HepG2 (cell line): ENCODE measurements at regions not wholly inside any gene's neighbourhood (a gene's known extent, or its start where the extent isn't known, plus 50 kb on each side); places are given as distances from the start of the nearest gene placed in this dataset.
A peak's percentile ranks its signal among the peaks of the same experiment; 100 is the strongest.

Experiments
- BRD4 ChIP-seq: sonication (generic); formaldehyde crosslinking; IDR thresholded peaks from 2 replicates; pipeline ENCODE4 v1.4.0; 2020; ENCODE audit warnings: missing genetic modification reagents
- ELF3 ChIP-seq: IDR thresholded peaks from 2 replicates; pipeline ENCODE4 v1.6.1; 2016; ENCODE audit warnings: missing genetic modification reagents, missing compliant biosample characterization
- MZF1 ChIP-seq: sonication (generic); formaldehyde crosslinking; IDR thresholded peaks from 2 replicates; pipeline ENCODE4 v1.8.1; 2023; ENCODE audit warnings: mild to moderate bottlenecking, missing genetic modification reagents, borderline replicate concordance
- PPARG ChIP-seq: conservative IDR thresholded peaks from 2 replicates; pipeline ENCODE4 v1.6.1; 2016; ENCODE audit warnings: missing biosample characterization, missing genetic modification reagents
- SAP130 ChIP-seq: IDR thresholded peaks from 2 replicates; pipeline ENCODE4 v1.6.1; 2016; ENCODE audit warnings: low read depth
- SIX4 ChIP-seq: sonication (generic); formaldehyde crosslinking; IDR thresholded peaks from 2 replicates; pipeline ENCODE4 v1.4.0; 2020; ENCODE audit warnings: missing genetic modification reagents
- SRSF4 ChIP-seq: fragments of 200-400 bp; formaldehyde crosslinking; IDR thresholded peaks from one replicate; pipeline ENCODE4 v1.6.1; 2018; ENCODE audit warnings: mild to moderate bottlenecking, low read depth, low read length, moderate library complexity; ENCODE audit not compliant: poor library complexity, severe bottlenecking
- TBL1XR1 ChIP-seq: fragments of 150-350 bp; IDR thresholded peaks from 2 replicates; pipeline ENCODE4 v1.6.1; 2014; ENCODE audit warnings: borderline replicate concordance, low read length; ENCODE audit not compliant: partially characterized antibody
- ZC3H4 ChIP-seq: sonication (generic); formaldehyde crosslinking; IDR thresholded peaks from 2 replicates; pipeline ENCODE4 v1.4.0; 2020; ENCODE audit warnings: missing genetic modification reagents, borderline replicate concordance
- ZFAT ChIP-seq: sonication (generic); formaldehyde crosslinking; conservative IDR thresholded peaks from 2 replicates; pipeline ENCODE4 v1.8.1; 2023; ENCODE audit warnings: missing genetic modification reagents, inconsistent platforms
- ZKSCAN8 ChIP-seq: IDR thresholded peaks from 2 replicates; pipeline ENCODE4 v1.6.1; 2016; ENCODE audit warnings: borderline replicate concordance, missing genetic modification reagents, missing compliant biosample characterization
- ZNF101 ChIP-seq: sonication (generic); formaldehyde crosslinking; IDR thresholded peaks from 2 replicates; pipeline ENCODE4 v1.4.0; 2020; ENCODE audit warnings: mild to moderate bottlenecking, low read depth, missing genetic modification reagents, borderline replicate concordance
- ZNF225 ChIP-seq: sonication (generic); formaldehyde crosslinking; IDR thresholded peaks from 2 replicates; pipeline ENCODE4 v1.4.0; 2020; ENCODE audit warnings: mild to moderate bottlenecking, missing genetic modification reagents
- ZNF383 ChIP-seq: sonication (generic); formaldehyde crosslinking; IDR thresholded peaks from 2 replicates; pipeline ENCODE4 v1.4.0; 2020; ENCODE audit warnings: missing genetic modification reagents, mild to moderate bottlenecking, borderline replicate concordance
- ZNF75D ChIP-seq: sonication (generic); formaldehyde crosslinking; IDR thresholded peaks from 2 replicates; pipeline ENCODE4 v1.8.1; 2023; ENCODE audit warnings: missing genetic modification reagents, mild to moderate bottlenecking, borderline replicate concordance
- ZNF878 ChIP-seq: sonication (generic); formaldehyde crosslinking; IDR thresholded peaks from 2 replicates; pipeline ENCODE4 v1.8.1; 2023; ENCODE audit warnings: mild to moderate bottlenecking, missing genetic modification reagents, moderate library complexity
- TF ChIP-seq, protein P1 (sequence below): sonication (generic); formaldehyde crosslinking; IDR thresholded peaks from 2 replicates; pipeline ENCODE4 v1.5.1; 2020; ENCODE audit warnings: mild to moderate bottlenecking, missing genetic modification reagents, borderline replicate concordance
- TF ChIP-seq, protein P2 (sequence below): sonication (generic); formaldehyde crosslinking; IDR thresholded peaks from 2 replicates; pipeline ENCODE4 v1.5.0; 2020; ENCODE audit warnings: mild to moderate bottlenecking, missing genetic modification reagents
- TF ChIP-seq, protein P3 (sequence below): sonication (generic); formaldehyde crosslinking; conservative IDR thresholded peaks from 2 replicates; pipeline ENCODE4 v1.8.1; 2023; ENCODE audit warnings: missing genetic modification reagents
- TF ChIP-seq, protein P4 (sequence below): sonication (generic); formaldehyde crosslinking; IDR thresholded peaks from 2 replicates; pipeline ENCODE4 v1.5.0; 2020; ENCODE audit warnings: mild to moderate bottlenecking, missing genetic modification reagents

DNA sequence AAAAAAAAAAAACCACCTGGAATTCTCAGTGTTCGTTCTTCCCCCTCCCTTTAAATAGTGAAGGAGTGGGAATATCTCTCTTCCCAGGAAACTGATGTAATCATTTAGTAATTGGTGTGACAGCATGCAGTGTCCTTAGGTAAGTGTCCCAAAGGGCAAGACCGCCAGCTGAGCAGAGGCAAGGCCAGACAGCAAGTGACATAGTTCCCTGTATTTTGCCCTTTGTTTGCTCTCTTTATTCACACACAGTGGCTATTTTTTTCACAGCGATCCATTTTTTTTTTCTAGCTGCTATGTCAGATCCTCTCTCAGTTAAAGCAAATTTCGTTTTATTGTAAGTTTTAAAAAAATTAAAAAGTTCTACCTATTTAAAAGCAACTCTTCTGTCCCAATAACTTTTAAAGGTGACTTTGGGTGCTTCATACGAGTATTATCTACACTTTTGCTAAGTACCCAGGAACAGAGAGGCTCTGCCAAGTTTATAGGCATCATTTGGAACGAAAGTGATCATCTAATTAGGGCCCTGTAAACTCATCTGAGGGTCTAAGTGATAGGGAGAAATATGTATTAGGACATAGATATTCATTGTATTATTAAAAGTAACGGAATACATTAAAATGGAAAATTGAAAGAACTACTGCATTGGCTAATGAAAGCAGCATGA lies 98.2 kb upstream of the ALDH1A1 start (continued):
- TF ChIP-seq ZFAT (no peak), ZNF101 (CRISPR knock-in tag) (no peak), SIX4 (no peak), TBL1XR1 (peak; percentile 60), SAP130 (CRISPR knock-in tag) (peak; percentile 67), SRSF4 (no peak), ZNF225 (no peak), PPARG (CRISPR knock-in tag) (peak; percentile 73), ZNF75D (no peak), ZNF878 (CRISPR knock-in tag) (0 out of 2 replicates have a peak, but pooled peaks have one; percentile 36), ZC3H4 (no peak), ELF3 (CRISPR knock-in tag) (peak; percentile 34; the same call in 1 of the 2 replicates), MZF1 (CRISPR knock-in tag) (no peak), ZKSCAN8 (CRISPR knock-in tag) (no peak; the same call in 1 of the 2 replicates), BRD4 (CRISPR knock-in tag) (no peak), ZNF383 (CRISPR knock-in tag) (no peak)
- TF ChIP-seq, protein P1, sequence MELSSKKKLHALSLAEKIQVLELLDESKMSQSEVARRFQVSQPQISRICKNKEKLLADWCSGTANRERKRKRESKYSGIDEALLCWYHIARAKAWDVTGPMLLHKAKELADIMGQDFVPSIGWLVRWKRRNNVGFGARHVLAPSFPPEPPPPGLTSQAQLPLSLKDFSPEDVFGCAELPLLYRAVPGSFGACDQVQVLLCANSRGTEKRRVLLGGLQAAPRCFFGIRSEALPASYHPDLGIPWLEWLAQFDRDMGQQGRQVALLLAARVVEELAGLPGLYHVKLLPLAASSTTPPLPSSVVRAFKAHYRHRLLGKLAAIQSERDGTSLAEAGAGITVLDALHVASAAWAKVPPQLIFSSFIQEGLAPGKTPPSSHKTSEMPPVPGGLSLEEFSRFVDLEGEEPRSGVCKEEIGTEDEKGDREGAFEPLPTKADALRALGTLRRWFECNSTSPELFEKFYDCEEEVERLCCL (CRISPR knock-in tag) = no peak
- TF ChIP-seq, protein P2, sequence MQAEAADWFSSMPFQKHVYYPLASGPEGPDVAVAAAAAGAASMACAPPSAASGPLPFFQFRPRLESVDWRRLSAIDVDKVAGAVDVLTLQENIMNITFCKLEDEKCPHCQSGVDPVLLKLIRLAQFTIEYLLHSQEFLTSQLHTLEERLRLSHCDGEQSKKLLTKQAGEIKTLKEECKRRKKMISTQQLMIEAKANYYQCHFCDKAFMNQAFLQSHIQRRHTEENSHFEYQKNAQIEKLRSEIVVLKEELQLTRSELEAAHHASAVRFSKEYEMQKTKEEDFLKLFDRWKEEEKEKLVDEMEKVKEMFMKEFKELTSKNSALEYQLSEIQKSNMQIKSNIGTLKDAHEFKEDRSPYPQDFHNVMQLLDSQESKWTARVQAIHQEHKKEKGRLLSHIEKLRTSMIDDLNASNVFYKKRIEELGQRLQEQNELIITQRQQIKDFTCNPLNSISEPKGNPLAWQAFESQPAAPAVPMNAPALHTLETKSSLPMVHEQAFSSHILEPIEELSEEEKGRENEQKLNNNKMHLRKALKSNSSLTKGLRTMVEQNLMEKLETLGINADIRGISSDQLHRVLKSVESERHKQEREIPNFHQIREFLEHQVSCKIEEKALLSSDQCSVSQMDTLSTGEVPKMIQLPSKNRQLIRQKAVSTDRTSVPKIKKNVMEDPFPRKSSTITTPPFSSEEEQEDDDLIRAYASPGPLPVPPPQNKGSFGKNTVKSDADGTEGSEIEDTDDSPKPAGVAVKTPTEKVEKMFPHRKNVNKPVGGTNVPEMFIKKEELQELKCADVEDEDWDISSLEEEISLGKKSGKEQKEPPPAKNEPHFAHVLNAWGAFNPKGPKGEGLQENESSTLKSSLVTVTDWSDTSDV (CRISPR knock-in tag) = no peak
- TF ChIP-seq, protein P3, sequence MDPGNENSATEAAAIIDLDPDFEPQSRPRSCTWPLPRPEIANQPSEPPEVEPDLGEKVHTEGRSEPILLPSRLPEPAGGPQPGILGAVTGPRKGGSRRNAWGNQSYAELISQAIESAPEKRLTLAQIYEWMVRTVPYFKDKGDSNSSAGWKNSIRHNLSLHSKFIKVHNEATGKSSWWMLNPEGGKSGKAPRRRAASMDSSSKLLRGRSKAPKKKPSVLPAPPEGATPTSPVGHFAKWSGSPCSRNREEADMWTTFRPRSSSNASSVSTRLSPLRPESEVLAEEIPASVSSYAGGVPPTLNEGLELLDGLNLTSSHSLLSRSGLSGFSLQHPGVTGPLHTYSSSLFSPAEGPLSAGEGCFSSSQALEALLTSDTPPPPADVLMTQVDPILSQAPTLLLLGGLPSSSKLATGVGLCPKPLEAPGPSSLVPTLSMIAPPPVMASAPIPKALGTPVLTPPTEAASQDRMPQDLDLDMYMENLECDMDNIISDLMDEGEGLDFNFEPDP = no peak
- TF ChIP-seq, protein P4, sequence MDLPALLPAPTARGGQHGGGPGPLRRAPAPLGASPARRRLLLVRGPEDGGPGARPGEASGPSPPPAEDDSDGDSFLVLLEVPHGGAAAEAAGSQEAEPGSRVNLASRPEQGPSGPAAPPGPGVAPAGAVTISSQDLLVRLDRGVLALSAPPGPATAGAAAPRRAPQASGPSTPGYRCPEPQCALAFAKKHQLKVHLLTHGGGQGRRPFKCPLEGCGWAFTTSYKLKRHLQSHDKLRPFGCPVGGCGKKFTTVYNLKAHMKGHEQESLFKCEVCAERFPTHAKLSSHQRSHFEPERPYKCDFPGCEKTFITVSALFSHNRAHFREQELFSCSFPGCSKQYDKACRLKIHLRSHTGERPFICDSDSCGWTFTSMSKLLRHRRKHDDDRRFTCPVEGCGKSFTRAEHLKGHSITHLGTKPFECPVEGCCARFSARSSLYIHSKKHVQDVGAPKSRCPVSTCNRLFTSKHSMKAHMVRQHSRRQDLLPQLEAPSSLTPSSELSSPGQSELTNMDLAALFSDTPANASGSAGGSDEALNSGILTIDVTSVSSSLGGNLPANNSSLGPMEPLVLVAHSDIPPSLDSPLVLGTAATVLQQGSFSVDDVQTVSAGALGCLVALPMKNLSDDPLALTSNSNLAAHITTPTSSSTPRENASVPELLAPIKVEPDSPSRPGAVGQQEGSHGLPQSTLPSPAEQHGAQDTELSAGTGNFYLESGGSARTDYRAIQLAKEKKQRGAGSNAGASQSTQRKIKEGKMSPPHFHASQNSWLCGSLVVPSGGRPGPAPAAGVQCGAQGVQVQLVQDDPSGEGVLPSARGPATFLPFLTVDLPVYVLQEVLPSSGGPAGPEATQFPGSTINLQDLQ (CRISPR knock-in tag) = no peak
